Transverse colon (tissue), 1 donor: ENCODE measurements at regions not wholly inside any gene's neighbourhood (a gene's known extent, or its start where the extent isn't known, plus 50 kb on each side); places are given as distances from the start of the nearest gene placed in this dataset.

Experiments used
- EP300 ChIP-seq: sonication (generic); formaldehyde crosslinking; IDR thresholded peaks from one replicate; pipeline ENCODE4 v1.6.1; 2017; ENCODE audit warnings: antibody characterized with exemption, low read depth
- POLR2A ChIP-seq: fragments of 450-650 bp; IDR thresholded peaks from one replicate; pipeline ENCODE4 v1.6.1; 2016; ENCODE audit warnings: antibody characterized with exemption, mild to moderate bottlenecking, moderate library complexity

DNA sequence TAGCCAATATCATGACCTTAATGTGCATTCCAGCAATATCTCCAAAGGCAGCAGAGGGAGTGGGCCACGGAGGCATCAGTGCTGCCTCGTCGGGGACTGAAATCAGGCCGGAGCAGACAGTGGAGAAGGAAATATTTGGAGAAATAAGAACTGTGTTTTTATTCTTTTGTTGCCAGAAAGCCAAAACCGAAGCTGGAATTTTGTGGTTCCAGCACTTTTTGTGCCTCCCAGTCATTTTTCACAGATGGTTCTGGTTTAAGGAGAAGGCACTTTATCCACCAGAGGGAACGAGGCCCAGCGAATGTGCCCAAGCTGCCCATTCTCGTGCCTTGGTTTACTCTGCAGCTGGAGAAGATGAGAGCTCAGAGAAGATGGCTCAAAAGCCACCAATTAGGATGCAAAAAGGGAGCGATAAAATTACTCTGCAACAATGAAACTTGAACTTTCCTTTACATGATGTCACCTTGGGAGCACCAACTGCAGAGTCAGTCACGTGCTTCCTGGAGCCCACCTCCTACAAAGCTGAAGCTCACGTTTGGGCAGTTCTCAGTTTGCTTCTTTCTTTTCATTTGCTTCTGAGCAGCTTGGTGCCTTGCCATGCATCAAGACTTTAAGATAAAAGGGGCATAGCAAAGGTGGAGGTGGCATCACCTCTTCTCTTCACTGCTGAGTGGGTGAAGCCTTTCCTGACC lies 288.7 kb downstream of the LPIN1 start:
- TF ChIP-seq POLR2A (no peak), EP300 (no peak)
